ENCODE measurements at regions not wholly inside any gene's neighbourhood (a gene's known extent, or its start where the extent isn't known, plus 50 kb on each side); places are given as distances from the start of the nearest gene placed in this dataset.

GRCh38 chr2:41610501-41611190, 437.2 kb upstream of the PKDCC start:
- peak; percentile 27 for DNase-seq

GRCh38 chr2:41618754-41619153, 429.1 kb upstream of the PKDCC start:
- DNase-seq = no peak

- no peak for DNase-seq
Measured at GRCh38 chr2:41621095-41621494, 426.7 kb upstream of the PKDCC start.

GRCh38 chr2:41621563-41621962, 426.3 kb upstream of the PKDCC start:
- no peak for DNase-seq

DNA sequence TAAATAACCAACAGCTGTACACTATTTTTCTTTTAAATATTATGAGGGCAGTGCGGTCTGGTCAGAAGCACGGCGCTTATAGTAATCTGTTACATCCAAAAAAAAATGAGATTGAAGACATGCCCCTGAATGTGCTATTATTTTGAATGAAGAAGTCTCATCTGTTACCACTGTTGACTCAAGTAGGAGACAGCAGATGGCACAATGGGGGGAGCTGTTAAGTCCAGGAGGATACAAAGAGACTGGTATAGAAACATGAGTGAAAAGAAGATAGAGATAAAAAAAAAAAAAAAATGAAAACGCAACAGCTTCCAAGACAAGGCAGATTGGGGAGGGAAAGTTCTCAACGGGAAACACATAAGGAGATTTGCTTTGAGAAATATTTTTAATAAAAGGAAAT, 425.5 kb upstream of the PKDCC start:
- no peak for DNase-seq

DNA sequence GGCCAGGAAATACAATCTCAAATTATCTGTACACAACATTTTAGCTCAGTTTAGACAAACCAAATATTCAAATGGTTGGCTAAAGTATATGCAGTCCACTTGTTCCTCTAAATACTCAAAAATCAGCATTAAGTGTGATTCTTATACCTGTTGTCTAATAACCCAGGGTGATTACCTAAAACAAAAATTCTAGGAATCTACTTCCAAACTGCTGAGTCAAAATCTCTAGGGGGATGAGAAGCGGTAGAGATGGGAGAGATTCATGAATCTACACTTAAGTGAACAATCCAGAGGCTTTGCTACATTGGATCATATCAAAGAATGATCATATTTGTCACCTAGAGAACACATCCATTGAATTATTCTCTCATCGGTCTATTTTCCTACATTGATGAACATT, 420.9 kb upstream of the PKDCC start:
- no peak for DNase-seq

DNA sequence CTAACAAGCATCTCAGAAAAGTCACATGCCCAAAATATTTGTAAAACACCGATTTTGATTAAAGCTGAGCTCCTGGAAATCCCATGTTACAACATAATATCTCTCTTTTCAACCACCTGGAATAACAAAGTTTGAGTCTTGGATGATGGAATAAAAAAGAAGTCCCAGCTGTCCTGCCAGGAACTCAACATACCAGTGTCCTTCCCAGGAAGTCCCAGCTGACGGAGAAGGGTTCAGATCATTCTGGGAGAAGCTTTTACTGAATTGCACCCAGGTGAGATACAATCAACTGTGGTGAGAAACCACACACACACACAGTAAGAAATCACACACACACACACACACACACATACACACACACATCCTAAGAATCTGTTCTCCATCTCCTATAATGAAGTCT, 413.1 kb upstream of the PKDCC start:
- DNase-seq = no peak

DNA sequence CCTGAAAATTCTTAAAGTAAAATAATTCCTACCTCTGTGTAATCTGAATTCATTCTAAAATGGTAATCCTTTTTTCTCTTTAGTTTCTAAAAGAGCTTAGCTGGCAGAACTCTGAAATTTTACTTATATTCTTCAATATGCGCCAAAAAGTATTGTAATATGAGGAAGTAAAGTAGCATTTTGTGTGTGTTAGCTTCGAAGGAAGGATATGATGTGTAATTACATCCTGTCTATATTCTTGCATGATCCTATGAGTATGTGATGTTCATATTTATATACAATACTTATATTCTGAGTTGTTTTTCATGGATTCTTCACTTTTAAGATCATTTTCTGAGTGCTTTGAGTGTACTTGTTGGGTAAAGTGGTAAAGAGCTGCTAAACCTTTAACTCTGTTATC, 402.9 kb upstream of the PKDCC start:
- DNase-seq = no peak

DNA sequence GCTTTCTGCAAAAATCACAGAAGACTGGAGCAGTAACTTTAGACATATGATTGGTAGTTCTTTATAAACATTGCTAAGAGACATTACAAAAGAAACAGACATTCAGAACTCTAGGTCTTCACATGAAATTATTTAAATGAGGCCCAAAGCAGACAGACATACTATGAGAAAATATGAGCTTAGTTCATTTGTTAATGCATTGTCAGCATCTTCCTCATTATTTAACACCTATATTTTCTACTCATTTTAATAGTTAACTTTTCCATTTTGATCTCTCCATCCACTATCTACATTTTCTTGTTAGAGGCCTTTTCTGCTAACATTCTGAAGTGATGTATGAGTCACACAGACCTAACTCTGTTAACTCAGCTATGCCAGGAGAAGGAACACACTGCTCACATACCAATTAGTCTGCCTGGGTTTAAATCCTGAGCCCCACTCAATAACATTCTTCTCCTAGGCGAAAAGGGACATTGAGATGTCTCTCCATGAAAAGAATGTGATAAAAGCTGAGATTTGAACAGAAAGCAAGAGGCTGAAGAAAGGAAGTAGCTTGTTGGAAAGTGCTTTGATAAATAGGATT, 400.3 kb upstream of the PKDCC start:
- no peak for DNase-seq

GRCh38 chr2:41657226-41657625, 390.6 kb upstream of the PKDCC start:
- no peak for DNase-seq

DNA sequence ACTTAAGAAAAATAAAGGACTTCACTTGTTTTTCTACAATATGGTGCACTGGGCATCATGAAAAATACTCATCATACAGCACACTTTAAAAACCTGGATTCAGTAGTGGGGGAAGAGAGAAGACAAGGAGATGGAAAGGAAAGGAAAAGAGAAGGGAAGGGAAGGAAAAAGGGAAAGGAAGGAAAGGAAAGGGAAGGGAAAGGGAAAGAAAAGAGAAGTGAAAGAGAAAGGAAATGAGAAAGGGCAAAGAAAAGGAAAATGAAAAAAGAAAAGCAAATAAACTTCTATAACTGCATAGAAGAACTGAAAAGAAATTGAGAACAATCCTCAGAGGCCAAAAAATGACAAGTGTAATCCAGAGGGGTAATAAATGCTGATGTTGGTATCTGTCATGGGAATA, 388.1 kb upstream of the PKDCC start:
- DNase-seq = no peak

GRCh38 chr2:41662461-41662860, 385.4 kb upstream of the PKDCC start:
- no peak for DNase-seq

DNA sequence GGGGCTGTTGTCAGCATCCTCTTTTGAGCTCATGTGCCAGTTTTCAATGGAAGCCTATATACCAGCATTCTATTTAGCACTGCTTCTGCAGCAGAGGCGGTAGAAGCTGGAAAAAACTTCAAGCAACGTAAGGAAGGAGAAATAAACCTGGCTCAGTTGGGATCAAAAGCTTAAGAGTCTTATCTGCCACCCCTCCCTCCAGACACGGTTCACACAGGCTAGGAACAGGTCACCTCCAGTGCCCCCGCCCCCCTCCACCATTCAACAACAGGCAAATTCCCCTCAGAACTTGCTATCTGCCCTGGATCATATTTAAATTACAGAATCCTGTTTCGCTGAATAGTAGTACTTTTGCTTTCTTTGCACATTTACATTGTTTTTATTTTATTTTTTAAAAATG, 384.8 kb upstream of the PKDCC start:
- no peak for DNase-seq

- DNase-seq = no peak
Measured at GRCh38 chr2:41668529-41668928, 379.3 kb upstream of the PKDCC start.

DNA sequence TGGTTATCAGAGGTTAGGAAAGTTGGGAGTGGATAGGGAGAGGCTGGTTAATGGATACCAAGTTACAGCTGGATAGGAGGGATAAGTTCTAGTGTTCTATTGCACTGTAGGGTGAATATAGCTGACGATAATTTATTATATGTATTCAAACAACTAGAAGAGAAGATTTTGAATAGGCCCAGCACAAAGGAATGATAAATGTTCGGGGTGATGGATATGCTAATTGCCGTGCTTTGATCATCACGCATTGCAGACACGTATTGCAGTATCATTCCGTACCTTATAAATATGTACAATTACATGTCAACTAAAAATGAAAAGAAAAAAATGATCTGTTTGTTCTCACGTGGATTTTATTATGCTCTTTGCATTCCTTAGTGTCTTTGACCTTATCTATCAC, 369.2 kb upstream of the PKDCC start:
- no peak for DNase-seq

DNA sequence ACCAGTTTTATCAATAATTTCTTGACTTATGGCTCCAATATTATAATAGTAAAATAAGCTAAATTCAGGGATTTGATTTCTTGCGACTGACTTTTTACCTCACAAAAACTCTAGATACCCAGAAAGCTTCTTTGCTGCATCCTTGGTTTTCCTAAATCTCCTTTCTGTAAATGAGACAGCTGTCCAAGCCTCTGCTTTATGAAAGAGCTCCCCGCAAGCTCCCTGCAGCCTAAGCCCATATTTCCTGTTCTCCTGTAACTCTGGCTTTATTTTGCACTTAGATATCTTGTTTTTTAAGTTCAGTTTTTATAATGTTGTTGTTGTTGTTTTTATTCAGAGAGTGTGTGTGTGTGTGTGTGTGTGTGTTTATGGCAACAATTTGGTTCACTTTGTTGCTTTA, 361.7 kb upstream of the PKDCC start:
- DNase-seq = no peak

DNA sequence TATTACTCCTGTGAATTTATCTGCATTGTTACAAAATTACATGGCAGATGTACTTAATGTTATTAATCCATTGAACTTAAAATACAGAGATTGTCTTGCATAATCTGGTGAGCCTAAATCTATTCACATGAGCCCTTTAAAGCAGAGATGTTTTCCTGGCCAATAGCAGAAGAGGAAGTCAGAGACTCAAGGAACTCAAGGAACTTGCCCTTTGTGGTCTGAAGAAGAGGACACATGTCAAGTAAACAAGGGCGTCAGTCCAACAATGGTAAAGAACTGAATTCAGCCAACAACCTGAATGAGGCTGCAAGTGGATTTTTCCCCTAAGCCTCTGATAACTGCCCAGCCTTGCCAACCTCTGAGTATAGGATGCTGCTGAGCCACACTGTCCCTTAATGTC, 356.3 kb upstream of the PKDCC start:
- DNase-seq = no peak

- no peak for DNase-seq
Measured at GRCh38 chr2:41694536-41695049, 353.2 kb upstream of the PKDCC start.

DNA sequence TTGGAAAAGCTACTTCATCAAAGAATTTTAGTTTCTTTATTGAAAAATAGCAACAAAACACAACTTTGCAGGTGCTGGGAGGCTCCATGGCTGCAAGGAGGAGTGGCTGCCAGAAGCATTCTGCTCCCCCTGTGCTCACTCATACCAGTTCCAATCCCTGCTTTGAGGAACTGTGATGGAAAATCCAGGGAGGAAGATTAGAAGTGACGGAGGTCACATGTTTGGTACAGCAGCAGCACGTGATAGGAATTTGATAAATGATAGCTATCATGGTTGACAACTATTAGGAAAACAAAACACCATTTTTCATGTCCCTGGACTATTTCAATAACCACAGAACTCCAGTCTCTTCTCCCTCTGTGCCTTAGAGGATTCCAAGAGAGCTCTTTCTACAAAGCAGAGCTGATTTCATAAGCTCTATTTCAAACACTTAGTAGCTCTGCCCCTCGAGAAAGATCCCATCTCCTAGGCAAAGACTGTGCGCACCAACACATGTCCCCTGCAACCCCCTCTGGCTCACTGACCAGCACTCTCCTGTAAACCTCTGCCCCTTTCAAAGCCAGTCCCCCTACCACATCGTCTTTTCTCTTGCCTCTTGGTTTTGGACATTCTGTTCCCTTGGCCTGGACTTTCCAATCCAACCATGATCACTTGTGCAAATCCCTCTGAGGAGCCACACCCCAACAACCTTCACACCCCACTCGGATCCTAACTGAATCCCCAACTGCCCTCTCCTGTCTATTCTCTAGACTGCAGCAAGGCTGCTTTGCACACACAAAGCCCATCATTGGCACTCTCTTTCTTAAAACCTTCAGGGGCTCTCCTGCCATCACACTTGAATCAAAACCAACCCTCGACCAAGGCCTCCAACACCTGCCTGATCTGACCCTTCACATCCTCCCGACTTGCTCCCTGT, 352.4 kb upstream of the PKDCC start:
- no peak for DNase-seq

DNA sequence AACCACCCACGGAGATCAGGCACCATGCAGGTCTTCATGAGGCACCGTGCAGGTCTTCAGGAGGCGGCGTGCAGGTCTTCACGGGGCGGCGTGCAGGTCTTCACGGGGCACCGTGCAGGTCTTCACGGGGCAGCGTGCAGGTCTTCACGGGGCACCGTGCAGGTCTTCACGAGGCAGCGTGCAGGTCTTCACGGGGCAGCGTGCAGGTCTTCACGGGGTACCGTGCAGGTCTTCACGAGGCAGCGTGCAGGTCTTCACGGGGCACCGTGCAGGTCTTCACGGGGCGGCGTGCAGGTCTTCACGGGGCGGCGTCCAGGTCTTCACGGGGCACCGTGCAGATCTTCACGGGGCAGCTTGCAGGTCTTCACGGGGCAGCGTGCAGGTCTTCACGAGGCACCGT, 350.4 kb upstream of the PKDCC start:
- DNase-seq = no peak

GRCh38 chr2:41698678-41699422, 349.0 kb upstream of the PKDCC start:
- no peak for DNase-seq

DNA sequence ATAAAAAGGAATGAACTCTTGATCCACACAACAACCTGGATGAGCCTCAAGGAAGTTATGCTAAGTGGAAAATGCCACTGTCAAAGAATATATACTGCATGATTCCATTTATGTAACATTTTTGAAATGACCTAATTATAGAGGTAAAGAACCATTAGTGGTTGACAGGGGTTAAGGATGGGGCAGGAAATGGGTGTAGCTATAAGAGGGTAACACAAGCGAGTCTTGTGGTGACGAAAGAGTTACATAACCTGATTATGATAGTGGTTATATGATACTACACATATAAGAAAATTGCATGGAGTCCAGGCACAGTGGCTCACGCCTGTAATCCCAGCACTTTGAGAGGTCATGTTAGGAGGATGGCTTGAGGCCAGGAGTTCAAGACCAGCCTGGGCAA, 346.6 kb upstream of the PKDCC start:
- DNase-seq = no peak

DNA sequence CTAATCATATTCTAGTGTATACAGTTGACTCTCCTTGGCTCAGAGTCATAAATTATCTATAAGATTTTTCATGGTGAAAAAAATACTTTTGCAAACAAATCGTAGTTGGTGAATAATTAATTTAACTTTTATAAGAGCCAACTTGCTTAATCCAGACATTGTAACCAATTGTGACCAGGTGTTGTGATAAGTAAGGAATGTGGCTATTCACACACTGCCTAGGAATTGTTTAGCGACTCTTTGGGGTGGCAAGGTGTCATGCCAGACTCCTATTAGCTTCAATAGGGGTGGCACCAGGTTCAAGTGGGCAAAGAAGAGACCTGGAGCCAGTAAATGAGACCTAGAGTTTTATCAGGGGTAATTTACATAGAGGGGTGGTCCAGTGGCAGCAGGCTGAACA, 344.7 kb upstream of the PKDCC start:
- no peak for DNase-seq

Measured in HCEC 1CT (cell line).